ENCODE measurements at regions not wholly inside any gene's neighbourhood (a gene's known extent, or its start where the extent isn't known, plus 50 kb on each side); places are given as distances from the start of the nearest gene placed in this dataset.

- no peaks in the 10 kb centered on the region for H3K36me3 ChIP-seq (ENCODE audit: control insufficient read depth, insufficient read depth, low read length)
- H3K4me3 ChIP-seq (ENCODE audit: extremely low read depth, insufficient read depth, low read length, poor library complexity, severe bottlenecking), result no peak overlapping the region
- no peaks in the 10 kb centered on the region for H3K9me3 ChIP-seq (ENCODE audit: control insufficient read depth, low read length)
- no peak overlapping the region for H3K27ac ChIP-seq (ENCODE audit: low read depth, low read length, severe bottlenecking)
- peaks cover 5% of the 10 kb centered on the region for H3K4me1 ChIP-seq (ENCODE audit: control insufficient read depth, insufficient read depth, low read length, poor library complexity, severe bottlenecking)
- WGBS, 2 experiments (ENCODE audit: insufficient coverage in 2 of 2), result 88 to 100% methylated on average over 1 of the region's 2 CpGs
These were observed 201.5 kb downstream of the SMAD2 start for GRCh38 chr18:47728921-47729320.

GRCh38 chr18:47727409-47727808 lies 203.1 kb downstream of the SMAD2 start:
- no peaks in the 10 kb centered on the region for H3K36me3 ChIP-seq (ENCODE audit: control insufficient read depth, insufficient read depth, low read length)
- H3K4me3 ChIP-seq (ENCODE audit: extremely low read depth, insufficient read depth, low read length, poor library complexity, severe bottlenecking), result no peak overlapping the region
- WGBS, 2 experiments (ENCODE audit: insufficient coverage in 2 of 2), result 87 to 88% methylated on average over 5 of the region's 5 CpGs
- no peak overlapping the region for H3K27ac ChIP-seq (ENCODE audit: low read depth, low read length, severe bottlenecking)
- H3K4me1 ChIP-seq (ENCODE audit: control insufficient read depth, insufficient read depth, low read length, poor library complexity, severe bottlenecking), result peaks cover 5% of the 10 kb centered on the region
- H3K9me3 ChIP-seq (ENCODE audit: control insufficient read depth, low read length), result no peaks in the 10 kb centered on the region

- Histone ChIP-seq H3K4me1 (ENCODE audit: control insufficient read depth, insufficient read depth, low read length, poor library complexity, severe bottlenecking) (peaks cover 5% of the 10 kb centered on the region), H3K4me3 (ENCODE audit: extremely low read depth, insufficient read depth, low read length, poor library complexity, severe bottlenecking) (no peak overlapping the region), H3K27ac (ENCODE audit: low read depth, low read length, severe bottlenecking) (no peak overlapping the region), H3K36me3 (ENCODE audit: control insufficient read depth, insufficient read depth, low read length) (no peaks in the 10 kb centered on the region), H3K9me3 (ENCODE audit: control insufficient read depth, low read length) (no peaks in the 10 kb centered on the region)
- WGBS, 2 experiments (ENCODE audit: insufficient coverage in 2 of 2), result no CpG with 5 or more reads among the region's 1 CpG
These were observed 203.9 kb downstream of the SMAD2 start for GRCh38 chr18:47726550-47726949.

GRCh38 chr18:47725656-47726055 lies 204.8 kb downstream of the SMAD2 start:
- Histone ChIP-seq H3K9me3 (ENCODE audit: control insufficient read depth, low read length) (no peaks in the 10 kb centered on the region), H3K4me1 (ENCODE audit: control insufficient read depth, insufficient read depth, low read length, poor library complexity, severe bottlenecking) (peaks cover 1% of the 10 kb centered on the region), H3K36me3 (ENCODE audit: control insufficient read depth, insufficient read depth, low read length) (no peaks in the 10 kb centered on the region), H3K4me3 (ENCODE audit: extremely low read depth, insufficient read depth, low read length, poor library complexity, severe bottlenecking) (no peak overlapping the region), H3K27ac (ENCODE audit: low read depth, low read length, severe bottlenecking) (no peak overlapping the region)
- WGBS, 2 experiments (ENCODE audit: insufficient coverage in 2 of 2), result 92 to 95% methylated on average over 3 of the region's 3 CpGs

- no peak overlapping the region for H3K4me3 ChIP-seq (ENCODE audit: extremely low read depth, insufficient read depth, low read length, poor library complexity, severe bottlenecking)
- H3K36me3 ChIP-seq (ENCODE audit: control insufficient read depth, insufficient read depth, low read length), result no peaks in the 10 kb centered on the region
- WGBS, 2 experiments (ENCODE audit: insufficient coverage in 2 of 2), result 64 to 73% methylated on average over 5 of the region's 9 CpGs
- H3K9me3 ChIP-seq (ENCODE audit: control insufficient read depth, low read length), result no peaks in the 10 kb centered on the region
- H3K27ac ChIP-seq (ENCODE audit: low read depth, low read length, severe bottlenecking), result no peak overlapping the region
- no peaks in the 10 kb centered on the region for H3K4me1 ChIP-seq (ENCODE audit: control insufficient read depth, insufficient read depth, low read length, poor library complexity, severe bottlenecking)
These were observed 206.1 kb downstream of the SMAD2 start for GRCh38 chr18:47724186-47724975.

GRCh38 chr18:47721876-47722275 lies 208.6 kb downstream of the SMAD2 start:
- 86 to 92% methylated on average over 9 to 11 of the region's 16 CpGs for WGBS, 2 experiments (ENCODE audit: insufficient coverage in 2 of 2)
- Histone ChIP-seq H3K27ac (ENCODE audit: low read depth, low read length, severe bottlenecking) (no peak overlapping the region), H3K36me3 (ENCODE audit: control insufficient read depth, insufficient read depth, low read length) (no peaks in the 10 kb centered on the region), H3K9me3 (ENCODE audit: control insufficient read depth, low read length) (no peaks in the 10 kb centered on the region), H3K4me3 (ENCODE audit: extremely low read depth, insufficient read depth, low read length, poor library complexity, severe bottlenecking) (no peak overlapping the region), H3K4me1 (ENCODE audit: control insufficient read depth, insufficient read depth, low read length, poor library complexity, severe bottlenecking) (no peaks in the 10 kb centered on the region)

- no peaks in the 10 kb centered on the region for H3K4me1 ChIP-seq (ENCODE audit: control insufficient read depth, insufficient read depth, low read length, poor library complexity, severe bottlenecking)
- H3K36me3 ChIP-seq (ENCODE audit: control insufficient read depth, insufficient read depth, low read length), result no peaks in the 10 kb centered on the region
- H3K27ac ChIP-seq (ENCODE audit: low read depth, low read length, severe bottlenecking), result no peak overlapping the region
- WGBS, 2 experiments (ENCODE audit: insufficient coverage in 2 of 2), result 78 to 97% methylated on average over 3 of the region's 3 CpGs
- no peak overlapping the region for H3K4me3 ChIP-seq (ENCODE audit: extremely low read depth, insufficient read depth, low read length, poor library complexity, severe bottlenecking)
- H3K9me3 ChIP-seq (ENCODE audit: control insufficient read depth, low read length), result no peaks in the 10 kb centered on the region
These were observed 209.7 kb downstream of the SMAD2 start for GRCh38 chr18:47720741-47721140.

- Histone ChIP-seq H3K36me3 (ENCODE audit: control insufficient read depth, insufficient read depth, low read length) (no peaks in the 10 kb centered on the region), H3K4me3 (ENCODE audit: extremely low read depth, insufficient read depth, low read length, poor library complexity, severe bottlenecking) (no peak overlapping the region), H3K27ac (ENCODE audit: low read depth, low read length, severe bottlenecking) (no peak overlapping the region), H3K4me1 (ENCODE audit: control insufficient read depth, insufficient read depth, low read length, poor library complexity, severe bottlenecking) (no peaks in the 10 kb centered on the region), H3K9me3 (ENCODE audit: control insufficient read depth, low read length) (no peaks in the 10 kb centered on the region)
- 82 to 94% methylated on average over 2 to 6 of the region's 7 CpGs for WGBS, 2 experiments (ENCODE audit: insufficient coverage in 2 of 2)
These were observed 211.2 kb downstream of the SMAD2 start for GRCh38 chr18:47719096-47719780.

- Histone ChIP-seq H3K9me3 (ENCODE audit: control insufficient read depth, low read length) (no peaks in the 10 kb centered on the region), H3K4me1 (ENCODE audit: control insufficient read depth, insufficient read depth, low read length, poor library complexity, severe bottlenecking) (no peaks in the 10 kb centered on the region), H3K36me3 (ENCODE audit: control insufficient read depth, insufficient read depth, low read length) (no peaks in the 10 kb centered on the region), H3K4me3 (ENCODE audit: extremely low read depth, insufficient read depth, low read length, poor library complexity, severe bottlenecking) (no peak overlapping the region), H3K27ac (ENCODE audit: low read depth, low read length, severe bottlenecking) (no peak overlapping the region)
- 78 to 80% methylated on average over 1 of the region's 1 CpG for WGBS, 2 experiments (ENCODE audit: insufficient coverage in 2 of 2)
These were observed 211.8 kb downstream of the SMAD2 start for GRCh38 chr18:47718646-47719045.

- H3K4me1 ChIP-seq (ENCODE audit: control insufficient read depth, insufficient read depth, low read length, poor library complexity, severe bottlenecking), result no peaks in the 10 kb centered on the region
- H3K9me3 ChIP-seq (ENCODE audit: control insufficient read depth, low read length), result no peaks in the 10 kb centered on the region
- H3K27ac ChIP-seq (ENCODE audit: low read depth, low read length, severe bottlenecking), result no peak overlapping the region
- no peak overlapping the region for H3K4me3 ChIP-seq (ENCODE audit: extremely low read depth, insufficient read depth, low read length, poor library complexity, severe bottlenecking)
- H3K36me3 ChIP-seq (ENCODE audit: control insufficient read depth, insufficient read depth, low read length), result no peaks in the 10 kb centered on the region
- WGBS, 2 experiments (ENCODE audit: insufficient coverage in 2 of 2), result 78% methylated on average over 3 of the region's 3 CpGs
These were observed 213.2 kb downstream of the SMAD2 start for GRCh38 chr18:47717257-47717656.

- H3K9me3 ChIP-seq (ENCODE audit: control insufficient read depth, low read length), result no peaks in the 10 kb centered on the region
- WGBS, 2 experiments (ENCODE audit: insufficient coverage in 2 of 2), result 70 to 77% methylated on average over 2 to 3 of the region's 6 CpGs
- H3K27ac ChIP-seq (ENCODE audit: low read depth, low read length, severe bottlenecking), result no peak overlapping the region
- no peaks in the 10 kb centered on the region for H3K36me3 ChIP-seq (ENCODE audit: control insufficient read depth, insufficient read depth, low read length)
- H3K4me3 ChIP-seq (ENCODE audit: extremely low read depth, insufficient read depth, low read length, poor library complexity, severe bottlenecking), result no peak overlapping the region
- no peaks in the 10 kb centered on the region for H3K4me1 ChIP-seq (ENCODE audit: control insufficient read depth, insufficient read depth, low read length, poor library complexity, severe bottlenecking)
These were observed 213.8 kb downstream of the SMAD2 start for GRCh38 chr18:47716632-47717185.
